ENCODE measurements at regions not wholly inside any gene's neighbourhood (a gene's known extent, or its start where the extent isn't known, plus 50 kb on each side); places are given as distances from the start of the nearest gene placed in this dataset.
"Not testable (repeated sequence)": the region's sequence is repeated elsewhere in the genome, so short reads cannot be mapped to it uniquely, and the experiment has no call there.

- H3K27ac ChIP-seq = no peak overlapping the region
- no peak for DNase-seq (ENCODE audit: low spot score)
- TF ChIP-seq, protein P1, sequence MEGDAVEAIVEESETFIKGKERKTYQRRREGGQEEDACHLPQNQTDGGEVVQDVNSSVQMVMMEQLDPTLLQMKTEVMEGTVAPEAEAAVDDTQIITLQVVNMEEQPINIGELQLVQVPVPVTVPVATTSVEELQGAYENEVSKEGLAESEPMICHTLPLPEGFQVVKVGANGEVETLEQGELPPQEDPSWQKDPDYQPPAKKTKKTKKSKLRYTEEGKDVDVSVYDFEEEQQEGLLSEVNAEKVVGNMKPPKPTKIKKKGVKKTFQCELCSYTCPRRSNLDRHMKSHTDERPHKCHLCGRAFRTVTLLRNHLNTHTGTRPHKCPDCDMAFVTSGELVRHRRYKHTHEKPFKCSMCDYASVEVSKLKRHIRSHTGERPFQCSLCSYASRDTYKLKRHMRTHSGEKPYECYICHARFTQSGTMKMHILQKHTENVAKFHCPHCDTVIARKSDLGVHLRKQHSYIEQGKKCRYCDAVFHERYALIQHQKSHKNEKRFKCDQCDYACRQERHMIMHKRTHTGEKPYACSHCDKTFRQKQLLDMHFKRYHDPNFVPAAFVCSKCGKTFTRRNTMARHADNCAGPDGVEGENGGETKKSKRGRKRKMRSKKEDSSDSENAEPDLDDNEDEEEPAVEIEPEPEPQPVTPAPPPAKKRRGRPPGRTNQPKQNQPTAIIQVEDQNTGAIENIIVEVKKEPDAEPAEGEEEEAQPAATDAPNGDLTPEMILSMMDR (conservative IDR thresholded peaks at IDR 0.05; ENCODE audit: low read depth) = no peak
- POLR2A ChIA-PET (ENCODE audit: low non-redundant PET) = no interaction called here
- CTCF ChIA-PET = no interaction called here
Measured at GRCh38 chr9:95573463-95573862, 56.7 kb upstream of the PTCH1 start.

DNA sequence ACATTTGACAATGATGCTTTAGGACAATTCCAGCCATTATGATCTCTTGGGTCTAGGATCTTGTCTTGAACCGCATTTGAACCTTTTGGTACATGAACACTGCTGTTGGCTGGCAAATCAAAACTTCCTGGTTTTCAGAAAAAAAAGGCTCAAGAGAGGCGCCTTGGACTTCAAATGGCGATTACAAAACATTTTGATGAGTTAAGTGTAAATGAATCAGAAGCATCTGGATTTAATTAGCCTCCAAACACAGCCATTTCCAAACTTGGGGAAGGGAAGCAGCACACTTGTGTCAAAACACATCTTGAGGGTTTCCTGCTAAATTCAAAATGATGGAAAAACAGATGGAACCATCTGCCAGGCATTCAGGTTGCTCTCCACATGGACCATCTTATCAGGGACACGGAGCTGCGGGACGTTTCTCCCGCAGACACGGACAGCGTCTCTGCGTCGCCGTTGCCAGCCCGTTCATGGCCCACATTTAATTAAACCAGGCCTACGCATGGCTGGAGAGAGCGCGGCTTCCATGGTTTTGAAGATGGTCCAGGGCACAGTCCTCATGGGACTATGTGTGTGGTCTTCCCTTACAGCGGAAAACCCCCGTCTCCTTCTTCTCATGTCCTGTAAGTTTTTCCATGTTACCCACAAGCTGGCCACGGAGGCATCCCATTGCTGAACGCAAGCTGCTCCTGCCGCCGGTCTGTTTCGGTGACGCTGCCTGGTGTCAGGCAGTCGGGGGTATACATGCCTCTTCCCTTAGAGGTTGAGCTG lies 55.8 kb upstream of the PTCH1 start:
- TF ChIP-seq, protein P1 (conservative IDR thresholded peaks at IDR 0.05; ENCODE audit: low read depth) = no peak
- no peak overlapping the region for H3K27ac ChIP-seq
- no peak for DNase-seq (ENCODE audit: low spot score)
- ChIA-PET CTCF (no interaction called here), POLR2A (ENCODE audit: low non-redundant PET) (no interaction called here)

- no peak for DNase-seq (ENCODE audit: low spot score)
- POLR2A ChIA-PET (ENCODE audit: low non-redundant PET) = no interaction called here
- no peak overlapping the region for H3K27ac ChIP-seq
- TF ChIP-seq, protein P1 (conservative IDR thresholded peaks at IDR 0.05; ENCODE audit: low read depth) = no peak
- CTCF ChIA-PET = no interaction called here
Measured at GRCh38 chr9:95570646-95571045, 53.9 kb upstream of the PTCH1 start.

GRCh38 chr9:95570150-95570549 lies 53.4 kb upstream of the PTCH1 start:
- H3K27ac ChIP-seq = no peak overlapping the region
- no peak for DNase-seq (ENCODE audit: low spot score)
- TF ChIP-seq, protein P1 (conservative IDR thresholded peaks at IDR 0.05; ENCODE audit: low read depth) = no peak
- CTCF ChIA-PET = no interaction called here
- POLR2A ChIA-PET (ENCODE audit: low non-redundant PET) = no interaction called here

DNA sequence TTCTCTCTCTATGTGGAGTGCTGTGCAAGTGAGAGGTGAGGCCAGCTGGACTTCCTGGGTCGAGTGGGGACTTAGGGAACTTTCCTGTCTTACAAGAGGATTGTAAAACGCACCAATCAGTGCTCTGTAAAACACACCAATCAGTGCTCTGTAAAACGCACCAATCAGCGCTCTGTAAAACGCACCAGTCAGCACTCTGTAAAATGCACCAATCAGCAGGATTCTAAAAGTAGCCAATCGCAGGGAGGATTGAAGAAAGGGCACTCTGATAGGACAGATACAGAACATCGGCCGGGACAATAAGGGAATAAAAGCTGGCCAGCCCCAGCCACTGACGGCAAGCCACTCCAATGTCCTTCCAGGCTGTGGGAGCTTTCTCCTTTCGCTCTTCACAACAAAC lies 52.0 kb upstream of the PTCH1 start:
- DNase-seq (ENCODE audit: low spot score); POLR2A ChIA-PET (ENCODE audit: low non-redundant PET); H3K27ac ChIP-seq; CTCF ChIA-PET: not testable (repeated sequence)

All from RWPE1 (cell line).